A673 (cell line): ENCODE measurements at regions not wholly inside any gene's neighbourhood (a gene's known extent, or its start where the extent isn't known, plus 50 kb on each side); places are given as distances from the start of the nearest gene placed in this dataset.
"Not testable (repeated sequence)": the region's sequence is repeated elsewhere in the genome, so short reads cannot be mapped to it uniquely, and the experiment has no call there.

ENCODE experiments used
- BruUV-seq: library from RNA; stranded (reverse); fragments of 400-500 nt; replicated peaks from 2 replicates; lab custom pipeline; 2021; lab: Mats Ljungman, UMichigan
- CTCF ChIA-PET: fragments of 300-600 bp; sonication (Branson Sonifier 250); formaldehyde crosslinking; loops from one replicate; lab custom pipeline; 2022; ENCODE audit warnings: antibody characterized with exemption; lab: Charles Lee
- POLR2A ChIA-PET: fragments of 300-600 bp; sonication (Branson Sonifier 250); formaldehyde crosslinking; loops from one replicate; lab custom pipeline; 2022; ENCODE audit warnings: antibody characterized with exemption; ENCODE audit not compliant: low non-redundant PET; lab: Charles Lee
- DNase-seq: peaks from one replicate; pipeline ENCODE4 v3.0.0-alpha.2; 2015; ENCODE audit warnings: low spot score
- H3K27ac ChIP-seq: fragments of 200-600 bp; sonication (generic); 2 replicates; pipeline ENCODE4 v1.5.1; 2016; ENCODE audit warnings: mixed run types, low read depth, mild to moderate bottlenecking, mixed read lengths, antibody characterized with exemption, low read length; ENCODE audit not compliant: poor library complexity, severe bottlenecking
- H3K27me3 ChIP-seq: fragments of 200-600 bp; sonication (generic); replicated peaks from 2 replicates; pipeline ENCODE4 v1.6.1; 2017; ENCODE audit warnings: mixed run types, low read depth, mild to moderate bottlenecking, mixed read lengths, antibody characterized with exemption, low read length; ENCODE audit not compliant: insufficient read depth, poor library complexity
- H3K36me3 ChIP-seq: fragments of 200-600 bp; sonication (generic); 2 replicates; pipeline ENCODE4 v1.6.1; 2016; ENCODE audit warnings: mixed run types, mild to moderate bottlenecking, mixed read lengths, antibody characterized with exemption, low read length; ENCODE audit not compliant: insufficient read depth, poor library complexity, severe bottlenecking
- H3K4me1 ChIP-seq: fragments of 200-600 bp; sonication (generic); 2 replicates; pipeline ENCODE4 v1.6.1; 2017; ENCODE audit warnings: mixed run types, mild to moderate bottlenecking, mixed read lengths, antibody characterized with exemption, low read length; ENCODE audit not compliant: insufficient read depth, poor library complexity, severe bottlenecking
- H3K4me3 ChIP-seq: fragments of 200-600 bp; sonication (generic); 2 replicates; pipeline ENCODE4 v1.5.1; 2016; ENCODE audit warnings: low read depth, mixed run types, mild to moderate bottlenecking, mixed read lengths, low read length; ENCODE audit not compliant: poor library complexity, severe bottlenecking
- H3K9me3 ChIP-seq: fragments of 200-600 bp; sonication (generic); 2 replicates; pipeline ENCODE4 v1.6.1; 2016; ENCODE audit warnings: mixed run types, low read depth, mild to moderate bottlenecking, mixed read lengths, antibody characterized with exemption, low read length; ENCODE audit not compliant: poor library complexity, severe bottlenecking
- CTCF ChIP-seq: fragments of 300-800, 200-600 bp; sonication (generic); conservative IDR thresholded peaks from 2 replicates; pipeline ENCODE4 v1.5.1; 2017; ENCODE audit warnings: low read depth, mild to moderate bottlenecking, antibody characterized with exemption, low read length, moderate library complexity, mixed read lengths
- EZH2 ChIP-seq: fragments of 200-600 bp; sonication (generic); IDR thresholded peaks from 2 replicates; pipeline ENCODE4 v1.6.1; 2017; ENCODE audit warnings: borderline replicate concordance, low read depth, mild to moderate bottlenecking, mixed read lengths, antibody characterized with exemption, low read length; ENCODE audit not compliant: poor library complexity, severe bottlenecking
- intact Hi-C: fragments of 100-400 bp; cut with micrococcal nuclease; formaldehyde crosslinking; loops from one replicate; pipeline ENCODE4 v1.10.0; 2022; ENCODE audit not compliant: unreplicated experiment

DNA sequence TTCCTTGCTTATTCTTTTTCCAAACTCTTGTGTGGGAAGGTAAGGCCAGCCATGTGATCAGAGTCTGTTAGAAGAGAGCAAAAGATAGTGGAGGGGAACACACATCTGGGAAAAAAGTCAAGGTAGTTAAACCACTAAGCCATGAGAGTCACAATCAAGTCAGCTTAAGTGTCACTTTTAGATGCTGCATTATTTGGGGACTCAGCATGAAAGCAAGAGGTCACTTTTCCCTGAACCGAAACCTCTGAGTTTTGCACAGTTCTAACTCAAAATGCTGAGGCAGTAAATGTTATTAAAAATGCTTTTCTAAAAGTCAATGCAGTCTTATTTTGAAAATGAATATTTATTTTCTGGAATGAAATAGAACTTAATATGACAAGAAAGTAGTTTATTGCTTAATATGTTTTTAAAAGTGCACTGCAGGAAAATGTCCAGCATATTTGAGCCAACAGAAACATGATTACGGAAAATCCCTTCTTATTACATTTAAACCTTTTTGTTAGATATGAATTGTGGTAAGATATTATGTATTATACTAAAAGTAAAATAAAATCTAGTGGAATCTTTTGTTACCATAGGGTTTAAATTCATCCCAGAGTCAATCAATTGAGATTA, 69.3 kb downstream of the RBM11 start:
- TF ChIP-seq CTCF (no peak), EZH2 (no peak)
- no peak overlapping the region for H3K27ac ChIP-seq
- H3K9me3 ChIP-seq: no peaks in the 10 kb centered on the region
- no peaks in the 10 kb centered on the region for H3K27me3 ChIP-seq
- no peak for DNase-seq
- no TSS peak for BruUV-seq
- no peak overlapping the region for H3K4me3 ChIP-seq
- ChIA-PET CTCF (no interaction called here), POLR2A (no interaction called here)
- intact Hi-C loops: no loop called here
- H3K36me3 ChIP-seq: no peaks in the 10 kb centered on the region
- peaks cover 7% of the 10 kb centered on the region for H3K4me1 ChIP-seq

DNA sequence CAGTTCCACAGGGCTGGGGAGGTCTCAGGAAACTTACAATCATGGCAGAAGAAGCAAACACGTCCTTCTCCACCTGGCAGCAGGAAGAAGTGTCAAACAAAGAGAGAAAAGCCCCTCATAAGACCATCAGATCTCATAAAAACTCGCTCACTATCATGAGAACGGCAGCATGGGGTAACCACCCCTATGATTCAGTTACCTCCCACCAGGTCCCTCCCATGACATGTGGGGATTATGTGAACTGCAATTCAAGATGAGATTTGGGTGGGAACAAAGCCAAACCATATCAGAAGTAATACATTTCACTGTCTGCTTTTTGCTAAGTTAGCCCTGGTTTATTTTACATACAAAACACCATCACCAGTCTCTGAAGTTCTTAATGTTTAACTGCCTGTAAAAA, 68.5 kb downstream of the RBM11 start:
- no TSS peak for BruUV-seq
- Histone ChIP-seq H3K4me3 (no peak overlapping the region), H3K27me3 (no peaks in the 10 kb centered on the region), H3K27ac (no peak overlapping the region), H3K4me1 (peaks cover 7% of the 10 kb centered on the region), H3K36me3 (no peaks in the 10 kb centered on the region), H3K9me3 (no peaks in the 10 kb centered on the region)
- DNase-seq: peak; percentile 47
- POLR2A ChIA-PET: no interaction called here
- CTCF ChIA-PET: no interaction called here
- intact Hi-C loops: no loop called here
- TF ChIP-seq EZH2 (no peak), CTCF (no peak)

DNA sequence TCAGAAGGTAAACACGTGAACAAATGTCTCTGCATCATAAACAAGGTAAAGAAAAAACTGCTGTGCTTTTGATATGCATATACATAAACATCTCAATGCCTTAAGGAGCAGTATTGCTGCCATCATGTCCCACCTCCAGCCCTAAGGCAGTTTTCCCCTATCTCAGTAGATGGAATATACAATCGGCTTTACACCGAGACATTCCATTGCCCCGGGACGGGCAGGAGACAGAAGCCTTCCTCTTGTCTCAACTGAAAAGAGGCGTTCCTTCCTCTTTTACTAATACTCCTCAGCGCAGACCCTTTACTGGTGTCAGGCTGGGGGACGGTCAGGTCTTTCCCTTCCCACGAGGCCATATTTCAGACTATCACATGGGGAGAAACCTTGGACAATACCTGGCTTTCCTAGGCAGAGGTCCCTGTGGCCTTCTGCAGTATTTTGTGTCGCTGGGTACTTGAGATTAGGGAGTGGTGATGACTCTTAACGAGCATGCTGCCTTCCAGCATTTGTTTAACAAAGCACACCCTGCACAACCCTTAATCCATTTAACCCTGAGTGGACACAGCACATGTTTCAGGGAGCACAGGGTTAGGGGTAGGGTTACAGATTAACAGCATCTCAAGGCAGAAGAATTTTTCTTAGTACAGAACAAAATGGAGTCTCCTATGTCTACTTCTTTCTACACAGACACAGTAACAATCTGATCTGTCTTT, 65.4 kb downstream of the RBM11 start:
- not testable (repeated sequence) for H3K4me3 ChIP-seq, DNase-seq

More for the DNA sequence above, 65.4 kb downstream of the RBM11 start:
- H3K9me3 ChIP-seq, POLR2A ChIA-PET, H3K4me1 ChIP-seq, intact Hi-C loops, CTCF ChIA-PET, H3K27ac ChIP-seq, H3K27me3 ChIP-seq, BruUV-seq, H3K36me3 ChIP-seq: not testable (repeated sequence)
